ENCODE measurements at regions not wholly inside any gene's neighbourhood (a gene's known extent, or its start where the extent isn't known, plus 50 kb on each side); places are given as distances from the start of the nearest gene placed in this dataset.
"Not testable (repeated sequence)": the region's sequence is repeated elsewhere in the genome, so short reads cannot be mapped to it uniquely, and the experiment has no call there.

DNA sequence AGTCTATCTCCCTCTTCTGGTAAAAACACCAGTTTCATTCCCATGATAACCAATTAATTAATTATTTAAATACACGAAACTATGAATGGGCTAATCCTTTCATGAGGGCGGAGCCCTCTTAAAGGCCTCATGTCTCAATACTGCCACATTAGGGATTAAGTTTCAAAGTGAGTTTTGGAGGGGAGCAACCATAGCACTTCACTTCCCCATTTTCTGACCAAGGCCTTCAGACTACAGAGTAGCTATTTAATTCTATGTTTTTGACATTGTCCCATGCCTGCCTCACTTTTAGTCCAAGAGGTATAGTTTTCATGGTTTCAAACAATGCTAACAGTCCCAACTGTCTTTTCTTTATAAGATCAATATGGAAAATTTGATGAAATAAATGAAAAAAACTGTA, 618.6 kb downstream of the ZWINT start:
- in situ Hi-C loops (cut with HindIII; ENCODE audit: low pct_ligation_motif_present, low sequenced_read_pairs), result no loop called here
- TF ChIP-seq, protein P1, sequence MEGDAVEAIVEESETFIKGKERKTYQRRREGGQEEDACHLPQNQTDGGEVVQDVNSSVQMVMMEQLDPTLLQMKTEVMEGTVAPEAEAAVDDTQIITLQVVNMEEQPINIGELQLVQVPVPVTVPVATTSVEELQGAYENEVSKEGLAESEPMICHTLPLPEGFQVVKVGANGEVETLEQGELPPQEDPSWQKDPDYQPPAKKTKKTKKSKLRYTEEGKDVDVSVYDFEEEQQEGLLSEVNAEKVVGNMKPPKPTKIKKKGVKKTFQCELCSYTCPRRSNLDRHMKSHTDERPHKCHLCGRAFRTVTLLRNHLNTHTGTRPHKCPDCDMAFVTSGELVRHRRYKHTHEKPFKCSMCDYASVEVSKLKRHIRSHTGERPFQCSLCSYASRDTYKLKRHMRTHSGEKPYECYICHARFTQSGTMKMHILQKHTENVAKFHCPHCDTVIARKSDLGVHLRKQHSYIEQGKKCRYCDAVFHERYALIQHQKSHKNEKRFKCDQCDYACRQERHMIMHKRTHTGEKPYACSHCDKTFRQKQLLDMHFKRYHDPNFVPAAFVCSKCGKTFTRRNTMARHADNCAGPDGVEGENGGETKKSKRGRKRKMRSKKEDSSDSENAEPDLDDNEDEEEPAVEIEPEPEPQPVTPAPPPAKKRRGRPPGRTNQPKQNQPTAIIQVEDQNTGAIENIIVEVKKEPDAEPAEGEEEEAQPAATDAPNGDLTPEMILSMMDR (IDR thresholded peaks at IDR 0.05; ENCODE audit: low read depth, low read length, missing control alignments), result no peak
- Histone ChIP-seq H3K27me3 (replicated peaks) (no peaks in the 10 kb centered on the region), H3K27ac (no peak overlapping the region), H3K4me3 (ENCODE audit: low read depth, low read length) (no peak overlapping the region), H3K36me3 (replicated peaks) (no peaks in the 10 kb centered on the region)
- no peak for DNase-seq

DNA sequence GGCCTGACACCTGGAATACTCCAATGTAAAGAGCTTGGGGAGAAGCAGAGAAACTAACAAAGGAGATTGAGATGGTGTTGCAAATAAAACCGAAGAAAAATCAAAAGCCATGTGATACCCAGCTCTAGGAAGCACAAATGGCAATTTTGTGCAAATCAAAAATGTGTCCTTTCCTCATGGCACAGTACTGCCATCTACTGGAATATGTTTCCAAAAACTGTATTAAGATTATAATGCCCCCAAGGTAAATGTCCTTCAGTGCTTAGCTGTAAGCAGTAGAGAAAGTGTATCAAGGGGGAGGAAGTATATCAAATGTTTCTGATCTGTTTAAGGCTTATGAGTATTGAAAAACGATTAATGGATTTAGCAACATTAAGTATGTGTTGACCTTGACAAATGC, 620.3 kb downstream of the ZWINT start:
- H3K27me3 ChIP-seq (replicated peaks); DNase-seq; H3K36me3 ChIP-seq (replicated peaks); in situ Hi-C loops (cut with HindIII; ENCODE audit: low pct_ligation_motif_present, low sequenced_read_pairs); H3K27ac ChIP-seq; H3K4me3 ChIP-seq (ENCODE audit: low read depth, low read length): not testable (repeated sequence)
- TF ChIP-seq, protein P1 (IDR thresholded peaks at IDR 0.05; ENCODE audit: low read depth, low read length, missing control alignments), result peak; percentile 19

DNA sequence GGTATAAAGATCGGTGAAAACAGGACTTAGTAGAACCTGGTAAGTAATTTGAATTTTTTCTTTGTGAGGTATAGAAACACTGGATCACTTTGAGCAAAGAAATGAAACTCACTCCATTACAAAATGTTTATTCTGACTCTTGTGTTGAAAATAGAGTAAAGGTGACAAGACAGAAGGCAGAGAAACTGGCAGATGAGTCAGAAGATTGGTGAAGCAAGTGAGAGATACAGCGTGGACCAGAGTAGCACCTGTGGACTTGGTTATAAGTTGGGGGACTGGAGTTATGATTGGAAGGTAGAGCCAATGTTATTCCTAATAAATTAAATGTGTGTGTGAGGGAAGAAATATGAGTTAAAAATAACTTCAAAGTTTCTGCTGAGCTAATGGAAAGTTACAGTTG, 620.9 kb downstream of the ZWINT start:
- TF ChIP-seq, protein P1 (IDR thresholded peaks at IDR 0.05; ENCODE audit: low read depth, low read length, missing control alignments), result no peak
- Histone ChIP-seq H3K36me3 (replicated peaks) (no peaks in the 10 kb centered on the region), H3K27ac (no peak overlapping the region), H3K4me3 (ENCODE audit: low read depth, low read length) (no peak overlapping the region), H3K27me3 (replicated peaks) (no peaks in the 10 kb centered on the region)
- in situ Hi-C loops (cut with HindIII; ENCODE audit: low pct_ligation_motif_present, low sequenced_read_pairs), result no loop called here
- no peak for DNase-seq

DNA sequence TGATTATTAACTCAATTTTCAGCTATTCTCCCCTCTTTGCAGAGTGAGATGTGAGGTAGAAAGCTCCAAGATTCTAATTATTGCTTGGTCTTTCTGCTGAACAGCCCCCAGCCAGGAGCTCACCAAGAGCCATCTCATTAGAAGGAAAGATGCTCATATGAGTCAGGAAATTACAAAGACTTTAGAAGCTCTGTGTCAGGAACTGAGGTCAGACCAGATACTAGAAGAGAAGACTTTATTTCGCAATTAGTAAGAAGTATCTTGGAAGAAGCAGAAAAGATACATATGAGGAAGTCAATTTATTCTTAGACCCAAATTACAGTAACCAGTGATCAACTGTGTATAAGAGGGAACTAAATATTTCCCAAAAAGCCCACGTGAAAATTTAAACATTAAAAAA, 626.9 kb downstream of the ZWINT start:
- no peak for DNase-seq
- TF ChIP-seq, protein P1 (IDR thresholded peaks at IDR 0.05; ENCODE audit: low read depth, low read length, missing control alignments), result no peak

DNA sequence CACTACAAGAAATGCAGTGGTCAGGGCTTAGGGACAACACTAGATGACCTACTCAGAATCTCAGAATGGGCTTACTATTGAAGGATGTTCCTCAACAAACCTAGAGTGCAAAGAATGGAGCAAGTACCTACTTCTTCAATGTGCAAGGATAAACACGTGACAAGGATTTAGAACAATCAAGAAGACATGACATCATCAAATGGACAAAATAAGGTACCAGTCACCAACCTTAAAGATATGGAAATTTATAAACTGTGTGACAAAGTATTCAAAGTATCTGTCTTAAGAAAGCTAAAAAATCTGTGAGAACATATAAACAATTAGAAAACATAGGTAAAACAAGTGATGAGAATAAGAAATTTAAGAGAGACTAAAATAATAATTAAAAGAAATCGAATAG, 656.1 kb downstream of the ZWINT start:
- Histone ChIP-seq H3K27me3 (replicated peaks) (no peaks in the 10 kb centered on the region), H3K36me3 (replicated peaks) (no peaks in the 10 kb centered on the region), H3K27ac (no peak overlapping the region), H3K4me3 (ENCODE audit: low read depth, low read length) (no peak overlapping the region)
- in situ Hi-C loops (cut with HindIII; ENCODE audit: low pct_ligation_motif_present, low sequenced_read_pairs), result no loop called here
- DNase-seq, result no peak
- TF ChIP-seq, protein P1 (IDR thresholded peaks at IDR 0.05; ENCODE audit: low read depth, low read length, missing control alignments), result no peak

More for the DNA sequence above, 626.9 kb downstream of the ZWINT start:
- H3K4me3 ChIP-seq (ENCODE audit: low read depth, low read length), result no peak overlapping the region
- H3K36me3 ChIP-seq (replicated peaks), result no peaks in the 10 kb centered on the region
- in situ Hi-C loops (cut with HindIII; ENCODE audit: low pct_ligation_motif_present, low sequenced_read_pairs), result no loop called here
- no peak overlapping the region for H3K27ac ChIP-seq
- H3K27me3 ChIP-seq (replicated peaks), result no peaks in the 10 kb centered on the region

DNA sequence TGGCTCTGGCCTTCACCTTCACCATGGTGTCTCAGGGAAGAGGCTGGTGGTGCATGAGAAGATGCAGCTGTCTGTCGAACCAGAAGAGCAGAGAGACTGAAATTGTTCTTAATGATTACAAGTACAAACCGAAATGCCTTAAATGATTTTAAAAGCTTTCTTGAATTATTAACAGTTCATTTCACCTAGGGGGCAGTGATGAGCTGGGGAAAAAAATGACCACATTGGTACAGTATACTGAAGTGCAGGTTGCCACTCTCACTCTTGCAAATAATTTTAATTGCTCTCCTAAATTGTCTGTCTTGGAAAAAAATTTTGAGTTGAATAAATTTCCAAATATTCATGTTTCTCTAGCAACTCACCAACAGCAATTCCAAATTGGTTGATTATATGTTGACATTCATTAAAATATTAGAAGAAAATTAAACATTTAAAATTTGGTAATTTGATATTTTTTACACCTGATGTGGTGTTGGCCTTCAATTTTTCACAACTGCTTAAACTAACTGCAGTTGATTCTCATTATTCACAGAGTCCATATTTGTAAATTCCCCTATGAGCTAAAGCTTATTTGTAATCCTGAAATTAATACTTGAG, 692.6 kb downstream of the ZWINT start:
- H3K27ac ChIP-seq, result no peak overlapping the region
- no peaks in the 10 kb centered on the region for H3K27me3 ChIP-seq (replicated peaks)
- H3K36me3 ChIP-seq (replicated peaks), result no peaks in the 10 kb centered on the region
- TF ChIP-seq, protein P1 (IDR thresholded peaks at IDR 0.05; ENCODE audit: low read depth, low read length, missing control alignments), result peak; percentile 12
- no peak overlapping the region for H3K4me3 ChIP-seq (ENCODE audit: low read depth, low read length)
- DNase-seq, result no peak
- in situ Hi-C loops (cut with HindIII; ENCODE audit: low pct_ligation_motif_present, low sequenced_read_pairs), result no loop called here

All from brain microvascular endothelial cell (primary cell).